Activated naive CD8-positive, alpha-beta T cell treated with anti-CD3 and anti-CD28 coated beads, Interleukin-2, amount 50 U/mL, for 24 hours (primary cell): ENCODE measurements at regions not wholly inside any gene's neighbourhood (a gene's known extent, or its start where the extent isn't known, plus 50 kb on each side); places are given as distances from the start of the nearest gene placed in this dataset.
"Not testable (repeated sequence)": the region's sequence is repeated elsewhere in the genome, so short reads cannot be mapped to it uniquely, and the experiment has no call there.

Source experiments
- ATAC-seq: fragments of 150-1000 bp; cut with Tn5 transposase; one replicate; pipeline ENCODE4 v1.10.0; 2021
- DNase-seq: peaks from one replicate; pipeline ENCODE4 v3.0.0; 2021
- H3K27ac Mint-ChIP-seq: one replicate; pipeline ENCODE4 v1.8.0; 2021; ENCODE audit warnings: mild to moderate bottlenecking, mixed read lengths
- H3K27me3 Mint-ChIP-seq: one replicate; pipeline ENCODE4 v1.8.0; 2021; ENCODE audit warnings: mixed read lengths
- H3K36me3 Mint-ChIP-seq: one replicate; pipeline ENCODE4 v1.8.0; 2021; ENCODE audit warnings: low read depth, mixed read lengths
- H3K4me1 Mint-ChIP-seq: one replicate; pipeline ENCODE4 v1.8.0; 2021; ENCODE audit warnings: mixed read lengths
- H3K4me3 Mint-ChIP-seq: one replicate; pipeline ENCODE4 v1.8.0; 2021; ENCODE audit warnings: mild to moderate bottlenecking, moderate library complexity, mixed read lengths
- H3K9me3 Mint-ChIP-seq: one replicate; pipeline ENCODE4 v1.8.0; 2021; ENCODE audit warnings: mixed read lengths

DNA sequence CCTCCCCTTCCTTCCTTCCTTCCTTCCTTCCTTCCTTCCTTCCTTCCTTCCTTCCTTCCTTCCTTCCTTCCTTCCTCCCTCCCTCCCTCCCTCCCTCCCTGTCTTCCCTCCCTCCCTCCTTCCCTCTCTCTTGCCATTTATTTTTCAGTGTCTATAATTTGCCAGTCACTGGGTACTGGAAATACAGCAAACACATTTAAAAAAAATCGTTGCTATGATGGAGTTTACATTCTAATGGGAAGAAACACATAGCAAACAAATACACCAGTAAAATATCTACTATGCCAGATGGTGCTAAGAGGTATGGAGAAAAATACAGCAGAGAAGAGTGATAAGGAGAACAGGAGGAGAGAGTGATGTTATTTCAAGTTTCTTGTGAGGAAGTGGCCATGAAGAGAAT lies 309.5 kb downstream of the CTH start:
- Mint-ChIP-seq H3K9me3 (peaks cover 25% of the 10 kb centered on the region), H3K4me3 (no peak overlapping the region), H3K27me3 (no peaks in the 10 kb centered on the region), H3K27ac (no peak overlapping the region), H3K36me3 (no peaks in the 10 kb centered on the region), H3K4me1 (no peaks in the 10 kb centered on the region)
- DNase-seq (no peak), ATAC-seq (no peak)

GRCh38 chr1:70727886-70728489 lies 316.9 kb downstream of the CTH start:
- no peaks in the 10 kb centered on the region for H3K4me1 Mint-ChIP-seq
- no peak overlapping the region for H3K27ac Mint-ChIP-seq
- H3K27me3 Mint-ChIP-seq: no peaks in the 10 kb centered on the region
- H3K9me3 Mint-ChIP-seq: peaks cover 30% of the 10 kb centered on the region
- no peak overlapping the region for H3K4me3 Mint-ChIP-seq
- DNase-seq: no peak
- H3K36me3 Mint-ChIP-seq: no peaks in the 10 kb centered on the region
- ATAC-seq: no peak

DNA sequence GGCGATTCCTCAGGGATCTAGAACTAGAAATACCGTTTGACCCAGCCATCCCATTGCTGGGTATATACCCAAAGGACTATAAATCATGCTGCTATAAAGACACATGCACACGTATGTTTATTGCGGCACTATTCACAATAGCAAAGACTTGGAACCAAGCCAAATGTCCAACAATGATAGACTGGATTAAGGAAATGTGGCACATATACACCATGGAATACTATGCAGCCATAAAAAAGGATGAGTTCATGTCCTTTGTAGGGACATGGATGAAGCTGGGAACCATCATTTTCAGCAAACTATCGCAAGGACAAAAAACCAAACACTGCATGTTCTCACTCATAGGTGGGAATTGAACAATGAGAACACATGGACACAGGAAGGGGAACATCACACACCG lies 311.1 kb downstream of the PTGER3 start:
- DNase-seq, H3K27ac Mint-ChIP-seq, H3K4me3 Mint-ChIP-seq, H3K9me3 Mint-ChIP-seq, H3K36me3 Mint-ChIP-seq, ATAC-seq, H3K4me1 Mint-ChIP-seq, H3K27me3 Mint-ChIP-seq: not testable (repeated sequence)

- DNase-seq (no peak), ATAC-seq (no peak)
- no peaks in the 10 kb centered on the region for H3K27me3 Mint-ChIP-seq
- H3K9me3 Mint-ChIP-seq: peaks cover 14% of the 10 kb centered on the region
- no peak overlapping the region for H3K4me3 Mint-ChIP-seq
- H3K27ac Mint-ChIP-seq: no peak overlapping the region
- H3K4me1 Mint-ChIP-seq: no peaks in the 10 kb centered on the region
- no peaks in the 10 kb centered on the region for H3K36me3 Mint-ChIP-seq
These were observed 310.5 kb downstream of the PTGER3 start for GRCh38 chr1:70737125-70737524.

DNA sequence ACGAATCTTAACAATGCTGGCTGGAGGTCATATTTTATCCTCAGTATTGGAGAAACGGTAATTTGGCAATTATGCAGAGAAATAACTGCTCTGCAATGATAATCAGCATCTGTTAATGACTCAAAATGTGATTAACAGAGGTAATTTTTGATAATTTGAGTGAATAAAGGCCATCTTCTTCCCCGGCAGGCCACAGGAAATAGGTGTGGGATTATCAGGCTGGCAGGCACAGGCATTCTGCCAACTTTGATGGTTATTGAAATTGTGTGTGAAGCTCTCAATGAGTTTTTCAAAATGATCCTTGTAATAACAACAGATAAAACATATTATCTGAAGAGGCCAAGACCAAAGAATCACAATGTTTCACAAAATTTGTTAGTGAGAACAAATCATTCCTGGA lies 309.0 kb downstream of the PTGER3 start:
- Mint-ChIP-seq H3K4me3 (no peak overlapping the region), H3K27ac (no peak overlapping the region), H3K36me3 (no peaks in the 10 kb centered on the region), H3K27me3 (no peaks in the 10 kb centered on the region), H3K4me1 (no peaks in the 10 kb centered on the region), H3K9me3 (peaks cover 28% of the 10 kb centered on the region)
- no peak for ATAC-seq
- DNase-seq: no peak

DNA sequence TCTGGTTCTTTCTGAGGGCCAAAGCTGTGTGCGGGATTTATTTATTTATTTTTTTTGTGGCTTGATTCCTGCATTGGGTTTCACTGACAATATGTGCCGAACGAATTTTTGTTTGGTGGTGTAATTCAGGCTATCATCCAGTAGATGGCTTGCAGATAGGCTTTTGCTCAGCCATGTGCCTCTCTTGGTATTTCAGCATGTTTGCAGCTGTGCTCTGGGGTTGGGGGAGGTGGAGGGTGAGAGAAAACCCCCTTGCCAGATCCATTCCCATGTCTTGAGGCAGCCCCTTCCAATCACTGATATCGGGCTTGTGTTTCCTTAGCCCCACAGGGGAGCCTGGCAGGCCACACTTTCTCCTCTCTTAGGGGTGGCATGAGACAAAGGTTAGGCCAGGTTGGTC lies 302.4 kb downstream of the PTGER3 start:
- Mint-ChIP-seq H3K27ac (no peak overlapping the region), H3K4me1 (no peaks in the 10 kb centered on the region), H3K27me3 (no peaks in the 10 kb centered on the region), H3K9me3 (peaks cover 65% of the 10 kb centered on the region), H3K4me3 (no peak overlapping the region), H3K36me3 (no peaks in the 10 kb centered on the region)
- DNase-seq (no peak), ATAC-seq (no peak)

- H3K27ac Mint-ChIP-seq, H3K27me3 Mint-ChIP-seq, DNase-seq, H3K4me3 Mint-ChIP-seq, H3K4me1 Mint-ChIP-seq, H3K36me3 Mint-ChIP-seq, ATAC-seq: not testable (repeated sequence)
- H3K9me3 Mint-ChIP-seq: peaks cover 70% of the 10 kb centered on the region
These were observed 301.6 kb downstream of the PTGER3 start for GRCh38 chr1:70746062-70746461.

DNA sequence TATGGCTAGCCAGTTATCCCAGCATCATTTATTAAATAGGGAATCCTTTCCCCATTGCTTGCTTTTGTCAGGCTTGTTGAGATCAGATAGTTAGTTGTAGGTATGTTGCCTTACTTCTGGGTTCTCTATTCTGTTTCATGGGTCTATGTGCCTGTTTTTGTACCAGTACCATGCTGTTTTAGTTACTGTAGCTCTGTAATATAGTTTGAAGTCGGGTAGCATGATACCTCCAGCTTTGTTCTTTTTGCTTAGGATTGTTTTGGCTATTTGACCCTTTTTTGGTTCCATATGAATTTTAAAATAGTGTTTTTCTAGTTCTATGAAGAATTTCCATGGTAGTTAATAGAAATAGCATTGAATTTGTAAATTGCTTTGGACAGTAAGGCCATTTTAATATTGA lies 300.5 kb downstream of the PTGER3 start:
- not testable (repeated sequence) for ATAC-seq, DNase-seq, H3K4me3 Mint-ChIP-seq, H3K27ac Mint-ChIP-seq, H3K4me1 Mint-ChIP-seq, H3K27me3 Mint-ChIP-seq, H3K36me3 Mint-ChIP-seq
- peaks cover 65% of the 10 kb centered on the region for H3K9me3 Mint-ChIP-seq

DNA sequence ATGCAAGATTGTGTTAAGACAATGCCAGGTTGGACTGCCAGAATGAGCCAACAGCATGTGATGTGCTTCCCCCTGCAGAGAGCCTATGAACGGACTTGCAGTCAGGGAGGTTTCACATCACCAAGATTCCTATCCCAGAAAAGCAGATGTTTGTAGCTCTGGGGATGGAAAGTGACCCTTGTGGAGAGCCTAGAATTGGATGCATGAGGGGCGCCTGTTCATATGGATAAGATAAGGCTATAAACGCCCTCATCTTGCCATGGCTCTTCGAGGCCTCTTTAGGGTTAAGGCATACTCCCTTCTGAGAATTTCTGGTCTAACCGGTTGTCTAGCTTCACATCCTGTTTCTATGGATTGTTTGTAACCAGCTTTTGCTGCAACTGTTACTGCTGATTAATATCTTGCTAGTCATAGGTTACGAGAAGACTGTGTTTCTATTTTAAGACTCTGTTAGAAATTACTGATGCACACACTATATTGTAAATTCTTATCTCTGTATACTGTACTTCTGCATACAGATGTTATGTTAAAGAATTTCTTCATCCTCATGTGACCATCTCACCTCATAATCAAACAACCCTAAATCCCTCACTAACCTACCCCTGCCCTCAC lies 295.8 kb downstream of the PTGER3 start:
- ATAC-seq, DNase-seq, H3K36me3 Mint-ChIP-seq, H3K4me3 Mint-ChIP-seq, H3K27me3 Mint-ChIP-seq, H3K4me1 Mint-ChIP-seq, H3K27ac Mint-ChIP-seq: not testable (repeated sequence)
- peaks cover 32% of the 10 kb centered on the region for H3K9me3 Mint-ChIP-seq

GRCh38 chr1:70754701-70755100 lies 292.9 kb downstream of the PTGER3 start:
- Mint-ChIP-seq H3K36me3 (no peaks in the 10 kb centered on the region), H3K27ac (no peak overlapping the region), H3K4me3 (no peak overlapping the region), H3K27me3 (no peaks in the 10 kb centered on the region), H3K9me3 (peaks cover 14% of the 10 kb centered on the region), H3K4me1 (no peaks in the 10 kb centered on the region)
- DNase-seq (no peak), ATAC-seq (no peak)

DNA sequence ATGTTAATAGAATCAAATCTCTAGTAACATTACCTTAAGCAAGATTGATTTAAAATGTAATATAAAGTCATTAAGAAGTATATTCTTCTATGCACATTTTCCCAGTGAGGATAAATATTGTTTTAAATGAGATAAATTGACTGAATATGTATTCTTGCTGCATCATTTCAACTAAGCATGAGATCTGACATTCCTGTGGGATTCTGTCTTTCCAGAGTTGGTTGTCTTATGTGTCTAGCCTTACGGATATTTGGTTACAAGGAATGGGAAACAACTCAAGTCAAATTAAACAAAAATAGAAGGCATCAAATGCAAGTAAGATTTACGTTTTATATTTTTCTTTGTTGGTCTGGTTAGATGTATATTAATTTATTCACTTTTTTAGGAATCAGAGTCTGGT lies 287.5 kb downstream of the PTGER3 start:
- Mint-ChIP-seq H3K9me3 (no peaks in the 10 kb centered on the region), H3K4me3 (no peak overlapping the region), H3K36me3 (no peaks in the 10 kb centered on the region), H3K27ac (no peak overlapping the region), H3K27me3 (no peaks in the 10 kb centered on the region), H3K4me1 (no peaks in the 10 kb centered on the region)
- ATAC-seq: no peak
- DNase-seq: no peak

DNA sequence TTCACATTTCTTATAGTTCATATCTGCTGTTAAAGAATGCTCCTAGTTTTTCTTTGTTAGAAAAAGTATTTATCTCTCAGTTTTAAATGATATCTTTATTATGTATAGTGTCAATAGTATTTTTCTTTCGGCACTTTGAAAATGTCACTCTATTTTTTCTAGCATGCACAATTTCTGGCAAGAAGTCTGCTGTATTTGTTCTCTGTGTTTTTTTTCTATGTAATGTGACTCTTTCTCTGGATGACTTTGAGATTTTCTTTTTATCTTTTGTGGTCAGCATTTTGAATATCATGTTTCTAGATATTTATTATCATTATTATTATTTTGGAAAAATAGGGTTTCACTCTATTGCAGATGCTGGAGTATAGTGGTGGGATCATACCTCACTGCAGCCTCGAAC lies 285.2 kb downstream of the PTGER3 start:
- no peak for DNase-seq

DNA sequence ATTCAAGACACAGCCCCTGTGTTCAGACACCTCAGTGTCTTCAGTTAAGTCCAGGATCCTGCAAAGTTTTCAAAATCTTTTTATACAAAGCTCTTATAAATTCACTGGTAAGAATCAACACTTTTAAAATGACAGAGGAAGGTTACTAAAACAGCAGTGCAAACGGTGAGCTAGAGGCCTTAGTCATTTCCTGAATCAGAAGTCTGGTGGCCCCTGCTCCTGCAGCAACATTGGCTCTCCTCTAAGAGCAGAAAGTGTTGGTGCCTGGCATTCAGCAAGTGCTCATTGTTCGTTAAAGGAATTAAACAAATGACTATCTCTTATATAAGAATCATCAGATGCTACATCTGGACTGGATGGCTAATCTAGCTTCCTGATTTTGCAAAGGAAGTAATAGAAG lies 282.9 kb downstream of the PTGER3 start:
- Mint-ChIP-seq H3K4me1 (no peaks in the 10 kb centered on the region), H3K36me3 (no peaks in the 10 kb centered on the region), H3K27ac (no peak overlapping the region), H3K9me3 (no peaks in the 10 kb centered on the region), H3K4me3 (no peak overlapping the region), H3K27me3 (no peaks in the 10 kb centered on the region)
- no peak for ATAC-seq
- no peak for DNase-seq

More for the DNA sequence above, 285.2 kb downstream of the PTGER3 start:
- H3K27ac Mint-ChIP-seq: no peak overlapping the region
- H3K36me3 Mint-ChIP-seq: no peaks in the 10 kb centered on the region
- H3K4me1 Mint-ChIP-seq: no peaks in the 10 kb centered on the region
- no peak for ATAC-seq
- H3K27me3 Mint-ChIP-seq: no peaks in the 10 kb centered on the region
- no peak overlapping the region for H3K4me3 Mint-ChIP-seq
- H3K9me3 Mint-ChIP-seq: no peaks in the 10 kb centered on the region

GRCh38 chr1:70767377-70767776 lies 280.2 kb downstream of the PTGER3 start:
- no peak overlapping the region for H3K27ac Mint-ChIP-seq
- H3K4me3 Mint-ChIP-seq: no peak overlapping the region
- no peaks in the 10 kb centered on the region for H3K4me1 Mint-ChIP-seq
- no peaks in the 10 kb centered on the region for H3K36me3 Mint-ChIP-seq
- DNase-seq (no peak), ATAC-seq (no peak)
- H3K9me3 Mint-ChIP-seq: peaks cover 18% of the 10 kb centered on the region
- no peaks in the 10 kb centered on the region for H3K27me3 Mint-ChIP-seq

DNA sequence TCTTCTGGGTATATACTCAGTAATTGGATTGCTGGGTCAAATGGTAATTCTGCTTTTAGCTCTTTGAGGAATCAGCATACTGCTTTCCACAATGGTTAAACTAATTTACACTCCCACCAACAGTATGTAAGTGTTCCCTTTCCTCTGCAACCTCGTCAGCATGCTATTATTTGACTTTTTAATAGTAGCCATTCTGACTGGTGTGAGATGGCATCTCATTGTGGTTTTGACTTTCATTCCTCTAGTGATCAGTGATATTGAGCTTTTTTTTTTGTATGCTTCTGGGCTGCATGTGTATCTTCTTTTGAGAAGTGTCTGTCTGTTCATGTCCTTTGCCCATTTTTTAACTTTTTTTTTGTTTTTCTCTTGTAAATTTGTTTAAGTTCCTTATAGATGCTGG lies 279.4 kb downstream of the PTGER3 start:
- Mint-ChIP-seq H3K9me3 (peaks cover 25% of the 10 kb centered on the region), H3K4me3 (no peak overlapping the region), H3K27me3 (no peaks in the 10 kb centered on the region), H3K27ac (no peak overlapping the region), H3K4me1 (no peaks in the 10 kb centered on the region), H3K36me3 (no peaks in the 10 kb centered on the region)
- DNase-seq (no peak), ATAC-seq (no peak)
